ENCODE measurements at regions not wholly inside any gene's neighbourhood (a gene's known extent, or its start where the extent isn't known, plus 50 kb on each side); places are given as distances from the start of the nearest gene placed in this dataset.

- TF ChIP-seq RAD21 (conservative IDR thresholded peaks at IDR 0.05) (peak; percentile 54), CTCF (IDR thresholded peaks at IDR 0.05; ENCODE audit: poor library complexity, severe bottlenecking) (peak; percentile 47), REST (IDR thresholded peaks at IDR 0.05; ENCODE audit: borderline replicate concordance) (no peak), EZH2 (IDR thresholded peaks at IDR 0.05; ENCODE audit: borderline replicate concordance, insufficient read depth, low read length, poor library complexity, severe bottlenecking) (no peak), EP300 (conservative IDR thresholded peaks at IDR 0.05; ENCODE audit: poor library complexity, severe bottlenecking) (no peak), POLR2AphosphoS5 (IDR thresholded peaks at IDR 0.05) (no peak), TAF1 (IDR thresholded peaks at IDR 0.05; ENCODE audit: low read depth) (no peak)
Observed at GRCh38 chr13:111461445-111462149, 141.2 kb downstream of the TEX29 start.
